ENCODE measurements at regions not wholly inside any gene's neighbourhood (a gene's known extent, or its start where the extent isn't known, plus 50 kb on each side); places are given as distances from the start of the nearest gene placed in this dataset.

DNA sequence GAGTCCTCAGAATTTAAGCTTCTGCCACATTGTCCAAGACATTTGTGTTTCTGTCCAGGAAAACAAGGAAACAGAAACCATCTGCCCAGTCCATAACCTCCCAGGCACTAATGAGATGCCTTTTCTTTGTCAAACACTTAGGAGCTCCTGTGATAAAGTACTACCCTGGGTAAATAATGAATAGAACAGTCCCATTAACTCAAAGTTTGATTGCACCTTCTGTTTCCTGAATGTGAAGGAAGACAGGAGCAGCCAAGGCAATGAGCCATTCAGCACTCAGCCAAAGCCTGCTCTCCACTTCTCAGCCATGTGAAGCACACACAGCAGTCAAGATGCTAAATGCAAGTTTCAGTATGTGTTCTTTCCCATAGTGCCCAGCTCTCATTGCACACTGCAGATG, 199.8 kb downstream of the SEC16B start:
- TF ChIP-seq, protein P1, sequence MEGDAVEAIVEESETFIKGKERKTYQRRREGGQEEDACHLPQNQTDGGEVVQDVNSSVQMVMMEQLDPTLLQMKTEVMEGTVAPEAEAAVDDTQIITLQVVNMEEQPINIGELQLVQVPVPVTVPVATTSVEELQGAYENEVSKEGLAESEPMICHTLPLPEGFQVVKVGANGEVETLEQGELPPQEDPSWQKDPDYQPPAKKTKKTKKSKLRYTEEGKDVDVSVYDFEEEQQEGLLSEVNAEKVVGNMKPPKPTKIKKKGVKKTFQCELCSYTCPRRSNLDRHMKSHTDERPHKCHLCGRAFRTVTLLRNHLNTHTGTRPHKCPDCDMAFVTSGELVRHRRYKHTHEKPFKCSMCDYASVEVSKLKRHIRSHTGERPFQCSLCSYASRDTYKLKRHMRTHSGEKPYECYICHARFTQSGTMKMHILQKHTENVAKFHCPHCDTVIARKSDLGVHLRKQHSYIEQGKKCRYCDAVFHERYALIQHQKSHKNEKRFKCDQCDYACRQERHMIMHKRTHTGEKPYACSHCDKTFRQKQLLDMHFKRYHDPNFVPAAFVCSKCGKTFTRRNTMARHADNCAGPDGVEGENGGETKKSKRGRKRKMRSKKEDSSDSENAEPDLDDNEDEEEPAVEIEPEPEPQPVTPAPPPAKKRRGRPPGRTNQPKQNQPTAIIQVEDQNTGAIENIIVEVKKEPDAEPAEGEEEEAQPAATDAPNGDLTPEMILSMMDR (conservative IDR thresholded peaks at IDR 0.05) = no peak
- no peaks in the 10 kb centered on the region for H3K36me3 ChIP-seq (ENCODE audit: low read depth)
- DNase-seq = no peak
- no peaks in the 10 kb centered on the region for H3K79me2 ChIP-seq (ENCODE audit: low read depth)
- no peaks in the 10 kb centered on the region for H4K20me1 ChIP-seq (ENCODE audit: insufficient read depth)
- no peak overlapping the region for H3K27ac ChIP-seq
- no peaks in the 10 kb centered on the region for H3F3A ChIP-seq (ENCODE audit: insufficient read depth, low read depth)
- H3K4me2 ChIP-seq = no peak overlapping the region
- H3K9me3 ChIP-seq (ENCODE audit: insufficient read depth, low read depth) = no peaks in the 10 kb centered on the region
- no peaks in the 10 kb centered on the region for H3K9me2 ChIP-seq (ENCODE audit: insufficient read depth)
- no TSS peak for BruUV-seq (replicated peaks)
- ChIA-PET POLR2A (ENCODE audit: unreplicated experiment) (no interaction called here), CTCF (no interaction called here)
- intact Hi-C loops (cut with micrococcal nuclease; ENCODE audit: unreplicated experiment) = no loop called here
- H2AFZ ChIP-seq = no peak overlapping the region
- H3K27me3 ChIP-seq (ENCODE audit: insufficient read depth, low read depth) = no peaks in the 10 kb centered on the region
- no peaks in the 10 kb centered on the region for H3K4me1 ChIP-seq (replicated peaks; ENCODE audit: insufficient read depth)
- H3K4me3 ChIP-seq = no peak overlapping the region

DNA sequence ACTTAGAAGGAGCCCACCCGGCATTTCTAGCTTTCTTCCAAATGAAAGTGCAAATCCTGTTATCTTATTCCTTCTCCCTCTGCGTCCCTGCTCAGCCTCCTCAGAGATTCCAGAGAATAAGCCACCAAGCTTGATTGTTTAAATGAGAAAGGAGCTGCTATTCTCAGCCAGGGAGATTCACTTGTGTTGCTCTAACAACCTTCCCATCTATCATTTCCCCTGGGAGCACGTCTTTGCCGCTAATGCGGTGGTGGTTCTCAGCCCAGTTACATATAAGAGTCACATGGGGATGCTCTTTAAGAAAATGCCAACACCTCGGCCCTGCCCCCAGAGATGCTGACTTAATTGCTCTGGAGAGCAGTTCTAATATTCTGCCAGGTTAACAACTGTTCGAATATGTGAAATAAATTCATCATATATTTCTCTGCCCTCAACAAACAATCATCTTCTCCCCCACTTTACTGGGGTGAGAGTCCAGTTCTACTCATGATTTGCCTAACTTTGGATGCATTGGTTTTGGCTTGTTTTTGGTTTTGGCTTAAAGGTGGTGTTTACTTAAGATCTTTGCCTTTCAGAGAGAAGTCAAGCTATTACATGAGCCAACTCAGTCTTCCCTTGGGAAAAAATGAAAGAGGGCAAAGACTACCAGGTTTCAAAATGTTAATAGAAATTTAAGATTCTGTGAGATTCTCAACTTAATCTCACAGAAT, 213.9 kb downstream of the SEC16B start:
- Histone ChIP-seq H3K27me3 (ENCODE audit: insufficient read depth, low read depth) (no peaks in the 10 kb centered on the region), H3K79me2 (ENCODE audit: low read depth) (no peaks in the 10 kb centered on the region), H3K36me3 (ENCODE audit: low read depth) (no peaks in the 10 kb centered on the region), H3K4me3 (no peak overlapping the region), H3K9me2 (ENCODE audit: insufficient read depth) (no peaks in the 10 kb centered on the region), H3K27ac (no peak overlapping the region), H3F3A (ENCODE audit: insufficient read depth, low read depth) (no peaks in the 10 kb centered on the region), H3K4me1 (replicated peaks; ENCODE audit: insufficient read depth) (no peaks in the 10 kb centered on the region), H2AFZ (no peak overlapping the region), H3K9me3 (ENCODE audit: insufficient read depth, low read depth) (no peaks in the 10 kb centered on the region), H3K4me2 (no peak overlapping the region), H4K20me1 (ENCODE audit: insufficient read depth) (no peaks in the 10 kb centered on the region)
- no peak for DNase-seq
- no TSS peak for BruUV-seq (replicated peaks)
- TF ChIP-seq EZH2 (IDR thresholded peaks at IDR 0.05; ENCODE audit: low read depth) = no peak
- TF ChIP-seq, protein P1 (conservative IDR thresholded peaks at IDR 0.05) = no peak
- ChIA-PET CTCF (no interaction called here), POLR2A (ENCODE audit: unreplicated experiment) (no interaction called here)
- intact Hi-C loops (cut with micrococcal nuclease; ENCODE audit: unreplicated experiment) = no loop called here

DNA sequence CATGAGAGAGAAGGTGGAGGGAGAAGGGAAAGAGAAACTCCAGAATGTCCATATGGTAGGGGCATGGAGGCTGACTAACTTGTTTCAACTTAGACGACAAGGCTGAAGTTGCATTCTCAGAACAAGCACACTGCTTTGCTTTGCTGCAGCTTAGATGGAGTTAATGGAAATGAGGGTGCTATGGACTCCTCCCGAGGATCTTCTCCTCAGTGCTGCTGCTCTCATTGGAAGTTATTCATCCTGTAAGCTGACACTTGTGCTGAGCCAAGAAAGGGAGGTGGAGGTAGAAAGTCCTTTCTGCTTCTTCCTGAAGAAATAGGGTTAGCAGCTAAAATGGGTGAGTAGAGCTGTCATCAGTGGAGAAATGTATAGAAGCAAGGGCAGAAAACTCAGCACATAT, 215.3 kb downstream of the SEC16B start:
- H3F3A ChIP-seq (ENCODE audit: insufficient read depth, low read depth) = no peaks in the 10 kb centered on the region
- no peak for TF ChIP-seq EZH2 (IDR thresholded peaks at IDR 0.05; ENCODE audit: low read depth)
- TF ChIP-seq, protein P1 (conservative IDR thresholded peaks at IDR 0.05) = no peak
- no peaks in the 10 kb centered on the region for H3K9me2 ChIP-seq (ENCODE audit: insufficient read depth)
- no peak overlapping the region for H3K4me2 ChIP-seq
- no TSS peak for BruUV-seq (replicated peaks)
- POLR2A ChIA-PET (ENCODE audit: unreplicated experiment) = no interaction called here
- no peak overlapping the region for H2AFZ ChIP-seq
- no peak for DNase-seq
- no peaks in the 10 kb centered on the region for H3K36me3 ChIP-seq (ENCODE audit: low read depth)
- no peaks in the 10 kb centered on the region for H3K9me3 ChIP-seq (ENCODE audit: insufficient read depth, low read depth)
- H3K79me2 ChIP-seq (ENCODE audit: low read depth) = no peaks in the 10 kb centered on the region
- no peak overlapping the region for H3K4me3 ChIP-seq
- CTCF ChIA-PET = no interaction called here
- intact Hi-C loops (cut with micrococcal nuclease; ENCODE audit: unreplicated experiment) = no loop called here
- H3K27ac ChIP-seq = no peak overlapping the region
- H3K4me1 ChIP-seq (replicated peaks; ENCODE audit: insufficient read depth) = no peaks in the 10 kb centered on the region
- H4K20me1 ChIP-seq (ENCODE audit: insufficient read depth) = no peaks in the 10 kb centered on the region
- no peaks in the 10 kb centered on the region for H3K27me3 ChIP-seq (ENCODE audit: insufficient read depth, low read depth)

Measured in PC-9 (cell line).